Stimulated activated naive CD4-positive, alpha-beta T cell treated with Interleukin-2 at 50 U/mL for 16 hours (primary cell): ENCODE measurements at regions not wholly inside any gene's neighbourhood (a gene's known extent, or its start where the extent isn't known, plus 50 kb on each side); places are given as distances from the start of the nearest gene placed in this dataset.
A peak's percentile ranks its signal among the peaks of the same experiment; 100 is the strongest.
"Not testable (repeated sequence)": the region's sequence is repeated elsewhere in the genome, so short reads cannot be mapped to it uniquely, and the experiment has no call there.

Experiments used
- DNase-seq: peaks from one replicate; lab custom pipeline; 2025; lab: John Stamatoyannopoulos, UW

- DNase-seq, result no peak
Observed at GRCh38 chr10:3264161-3264761, 91.7 kb upstream of the PITRM1 start.

- DNase-seq, result no peak
Observed at GRCh38 chr10:3263747-3264146, 91.2 kb upstream of the PITRM1 start.

GRCh38 chr10:3263082-3263481 is 90.5 kb upstream of the PITRM1 start:
- DNase-seq, result no peak

GRCh38 chr10:3261921-3262320 is 89.3 kb upstream of the PITRM1 start:
- no peak for DNase-seq

GRCh38 chr10:3260066-3260834 is 87.7 kb upstream of the PITRM1 start:
- no peak for DNase-seq

- DNase-seq, result no peak
Observed at GRCh38 chr10:3259499-3259898, 86.9 kb upstream of the PITRM1 start.

- no peak for DNase-seq
Observed at GRCh38 chr10:3258394-3258793, 85.8 kb upstream of the PITRM1 start.

- DNase-seq, result no peak
Observed at GRCh38 chr10:3255616-3256015, 83.0 kb upstream of the PITRM1 start.

GRCh38 chr10:3255075-3255474 is 82.5 kb upstream of the PITRM1 start:
- no peak for DNase-seq

GRCh38 chr10:3253974-3254373 is 81.4 kb upstream of the PITRM1 start:
- DNase-seq, result not testable (repeated sequence)

- no peak for DNase-seq
Observed at GRCh38 chr10:3251172-3251571, 78.6 kb upstream of the PITRM1 start.

- DNase-seq, result no peak
Observed at GRCh38 chr10:3249307-3249889, 76.8 kb upstream of the PITRM1 start.

- no peak for DNase-seq
Observed at GRCh38 chr10:3248526-3249306, 76.1 kb upstream of the PITRM1 start.

- DNase-seq, result no peak
Observed at GRCh38 chr10:3245395-3245794, 72.8 kb upstream of the PITRM1 start.

- DNase-seq, result no peak
Observed at GRCh38 chr10:3241967-3242650, 69.5 kb upstream of the PITRM1 start.

GRCh38 chr10:3241274-3241921 is 68.8 kb upstream of the PITRM1 start:
- DNase-seq, result no peak

- no peak for DNase-seq
Observed at GRCh38 chr10:3239920-3240894, 67.6 kb upstream of the PITRM1 start.

- DNase-seq, result peak; percentile 64
Observed at GRCh38 chr10:3239066-3239919, 66.7 kb upstream of the PITRM1 start.

GRCh38 chr10:3238115-3238871 is 65.7 kb upstream of the PITRM1 start:
- no peak for DNase-seq
